ENCODE measurements at regions not wholly inside any gene's neighbourhood (a gene's known extent, or its start where the extent isn't known, plus 50 kb on each side); places are given as distances from the start of the nearest gene placed in this dataset.

- no peak for TF ChIP-seq CTCF (IDR thresholded peaks at IDR 0.05; ENCODE audit: insufficient read depth in 1 of 2, low read depth in 1 of 2, low read length in 1 of 2, severe bottlenecking in 1 of 2, unreplicated experiment in 1 of 2)
- intact Hi-C loops (cut with micrococcal nuclease; ENCODE audit: unreplicated experiment): no loop called here
- no peak for DNase-seq
- peaks cover 3% of the 10 kb centered on the region for H3K27me3 Mint-ChIP-seq (ENCODE audit: insufficient read depth, unreplicated experiment)
- BruUV-seq (replicated peaks): no TSS peak
- Histone ChIP-seq H3K4me3 (ENCODE audit: low read depth, low read length) (no peak overlapping the region), H3K36me3 (ENCODE audit: control insufficient read depth, insufficient read depth, low read length) (no peaks in the 10 kb centered on the region), H3K27me3 (replicated peaks; ENCODE audit: control insufficient read depth, insufficient read depth, low read length) (no peaks in the 10 kb centered on the region), H3K4me1 (no peaks in the 10 kb centered on the region), H3K9me3 (no peaks in the 10 kb centered on the region)
- no peaks in the 10 kb centered on the region for H3K4me1 Mint-ChIP-seq (ENCODE audit: low read depth, unreplicated experiment)
- no peaks in the 10 kb centered on the region for H3K9me3 Mint-ChIP-seq (ENCODE audit: unreplicated experiment)
- POLR2A ChIA-PET: no interaction called here
- CTCF ChIA-PET: no interaction called here
- H3K36me3 Mint-ChIP-seq (ENCODE audit: insufficient read depth, unreplicated experiment): no peaks in the 10 kb centered on the region
- no peak overlapping the region for H3K27ac Mint-ChIP-seq (ENCODE audit: unreplicated experiment)
- no peak overlapping the region for H3K4me3 Mint-ChIP-seq (ENCODE audit: unreplicated experiment)
Observed at GRCh38 chr17:20924306-20924705, 118.5 kb downstream of the USP22 start.

- no peak for DNase-seq
- Histone ChIP-seq H3K36me3 (ENCODE audit: control insufficient read depth, insufficient read depth, low read length) (no peaks in the 10 kb centered on the region), H3K9me3 (no peaks in the 10 kb centered on the region), H3K27me3 (replicated peaks; ENCODE audit: control insufficient read depth, insufficient read depth, low read length) (no peaks in the 10 kb centered on the region), H3K4me1 (no peaks in the 10 kb centered on the region), H3K4me3 (ENCODE audit: low read depth, low read length) (no peak overlapping the region)
- peaks cover under 1% of the 10 kb centered on the region for H3K27me3 Mint-ChIP-seq (ENCODE audit: insufficient read depth, unreplicated experiment)
- no peaks in the 10 kb centered on the region for H3K36me3 Mint-ChIP-seq (ENCODE audit: insufficient read depth, unreplicated experiment)
- no peaks in the 10 kb centered on the region for H3K9me3 Mint-ChIP-seq (ENCODE audit: unreplicated experiment)
- POLR2A ChIA-PET: no interaction called here
- no peak overlapping the region for H3K4me3 Mint-ChIP-seq (ENCODE audit: unreplicated experiment)
- TF ChIP-seq CTCF (IDR thresholded peaks at IDR 0.05; ENCODE audit: insufficient read depth in 1 of 2, low read depth in 1 of 2, low read length in 1 of 2, severe bottlenecking in 1 of 2, unreplicated experiment in 1 of 2): no peak
- no TSS peak for BruUV-seq (replicated peaks)
- H3K4me1 Mint-ChIP-seq (ENCODE audit: low read depth, unreplicated experiment): no peaks in the 10 kb centered on the region
- intact Hi-C loops (cut with micrococcal nuclease; ENCODE audit: unreplicated experiment): no loop called here
- CTCF ChIA-PET: no interaction called here
- H3K27ac Mint-ChIP-seq (ENCODE audit: unreplicated experiment): no peak overlapping the region
Observed at GRCh38 chr17:20925091-20925490, 117.7 kb downstream of the USP22 start.

GRCh38 chr17:20925954-20926353 is 116.9 kb downstream of the USP22 start:
- no TSS peak for BruUV-seq (replicated peaks)
- CTCF ChIA-PET: no interaction called here
- intact Hi-C loops (cut with micrococcal nuclease; ENCODE audit: unreplicated experiment): no loop called here
- no peak overlapping the region for H3K4me3 ChIP-seq (ENCODE audit: low read depth, low read length)
- no peak for DNase-seq
- Mint-ChIP-seq H3K27ac (ENCODE audit: unreplicated experiment) (no peak overlapping the region), H3K4me1 (ENCODE audit: low read depth, unreplicated experiment) (no peaks in the 10 kb centered on the region), H3K27me3 (ENCODE audit: insufficient read depth, unreplicated experiment) (no peaks in the 10 kb centered on the region), H3K36me3 (ENCODE audit: insufficient read depth, unreplicated experiment) (no peaks in the 10 kb centered on the region), H3K9me3 (ENCODE audit: unreplicated experiment) (no peaks in the 10 kb centered on the region), H3K4me3 (ENCODE audit: unreplicated experiment) (no peak overlapping the region)
- H3K27me3 ChIP-seq (replicated peaks; ENCODE audit: control insufficient read depth, insufficient read depth, low read length): no peaks in the 10 kb centered on the region
- POLR2A ChIA-PET: no interaction called here
- no peak for TF ChIP-seq CTCF (IDR thresholded peaks at IDR 0.05; ENCODE audit: insufficient read depth in 1 of 2, low read depth in 1 of 2, low read length in 1 of 2, severe bottlenecking in 1 of 2, unreplicated experiment in 1 of 2)
- no peaks in the 10 kb centered on the region for H3K9me3 ChIP-seq
- H3K36me3 ChIP-seq (ENCODE audit: control insufficient read depth, insufficient read depth, low read length): no peaks in the 10 kb centered on the region
- H3K4me1 ChIP-seq: no peaks in the 10 kb centered on the region
